ENCODE measurements at regions not wholly inside any gene's neighbourhood (a gene's known extent, or its start where the extent isn't known, plus 50 kb on each side); places are given as distances from the start of the nearest gene placed in this dataset.
"Not testable (repeated sequence)": the region's sequence is repeated elsewhere in the genome, so short reads cannot be mapped to it uniquely, and the experiment has no call there.

GRCh38 chrX:149420566-149420965 lies 84.5 kb downstream of the IDS start:
- not testable (repeated sequence) for DNase-seq

- DNase-seq: no peak
Observed at GRCh38 chrX:149398027-149398426, 107.1 kb downstream of the IDS start.

GRCh38 chrX:149392921-149393320 lies 112.2 kb downstream of the IDS start:
- no peak for DNase-seq

GRCh38 chrX:149383852-149384251 lies 121.3 kb downstream of the IDS start:
- DNase-seq: no peak

GRCh38 chrX:149374751-149375150 lies 130.4 kb downstream of the IDS start:
- no peak for DNase-seq

- no peak for DNase-seq
Observed at GRCh38 chrX:149372866-149373265, 132.2 kb downstream of the IDS start.

- no peak for DNase-seq
Observed at GRCh38 chrX:149371986-149372385, 133.1 kb downstream of the IDS start.

GRCh38 chrX:149370097-149370496 lies 135.0 kb downstream of the IDS start:
- DNase-seq: no peak

- DNase-seq: no peak
Observed at GRCh38 chrX:149365552-149365951, 139.6 kb downstream of the IDS start.

- no peak for DNase-seq
Observed at GRCh38 chrX:149365061-149365460, 140.0 kb downstream of the IDS start.

GRCh38 chrX:149363965-149364364 lies 141.1 kb downstream of the IDS start:
- no peak for DNase-seq

- no peak for DNase-seq
Observed at GRCh38 chrX:149346306-149346705, 158.8 kb downstream of the IDS start.

- no peak for DNase-seq
Observed at GRCh38 chrX:149322316-149322715, 182.8 kb downstream of the IDS start.

GRCh38 chrX:149313871-149314371 lies 191.2 kb downstream of the IDS start:
- peak; percentile 24 for DNase-seq

- DNase-seq: no peak
Observed at GRCh38 chrX:149312988-149313387, 192.1 kb downstream of the IDS start.

GRCh38 chrX:149312097-149312496 lies 193.0 kb downstream of the IDS start:
- no peak for DNase-seq

- no peak for DNase-seq
Observed at GRCh38 chrX:149302705-149303104, 202.4 kb downstream of the IDS start.

- no peak for DNase-seq
Observed at GRCh38 chrX:149298111-149298510, 207.0 kb downstream of the IDS start.

- no peak for DNase-seq
Observed at GRCh38 chrX:149296092-149296491, 209.0 kb downstream of the IDS start.

GRCh38 chrX:149286940-149287349 lies 218.2 kb downstream of the IDS start:
- DNase-seq: peak; percentile 37

- DNase-seq: no peak
Observed at GRCh38 chrX:149284616-149285015, 220.5 kb downstream of the IDS start.

GRCh38 chrX:149283853-149284252 lies 221.3 kb downstream of the IDS start:
- DNase-seq: no peak

GRCh38 chrX:149282909-149283308 lies 222.2 kb downstream of the IDS start:
- no peak for DNase-seq

- DNase-seq: no peak
Observed at GRCh38 chrX:149280011-149280410, 225.1 kb downstream of the IDS start.

- DNase-seq: no peak
Observed at GRCh38 chrX:149275836-149276235, 229.3 kb downstream of the IDS start.
